Ovary (tissue), 7 donors: ENCODE measurements at regions not wholly inside any gene's neighbourhood (a gene's known extent, or its start where the extent isn't known, plus 50 kb on each side); places are given as distances from the start of the nearest gene placed in this dataset.

ENCODE experiments used
- DNase-seq, 5 donors: peaks; one replicate each; pipeline ENCODE4 v3.0.0-alpha.2; 2019 to 2020
- H3K27ac ChIP-seq, 2 donors: fragments of 200-600 bp; one replicate each; pipeline versions ENCODE4 v1.5.1 to v1.8.0; 2019 to 2022
- H3K27me3 ChIP-seq: fragments of 200-600 bp; one replicate; pipeline ENCODE4 v1.8.0; 2022
- H3K36me3 ChIP-seq: fragments of 200-600 bp; sonication (generic); one replicate; pipeline ENCODE4 v1.5.1; 2019
- H3K4me1 ChIP-seq: one replicate; pipeline ENCODE4 v1.8.1; 2013; ENCODE audit warnings: mild to moderate bottlenecking, moderate library complexity; ENCODE audit not compliant: insufficient read depth
- H3K4me3 ChIP-seq: fragments of 200-600 bp; sonication (generic); one replicate; pipeline ENCODE4 v1.5.1; 2017
- H3K9me3 ChIP-seq, 2 donors: fragments of 200-600 bp in 1 of 2; sonication (generic) in 1 of 2; one replicate each; pipeline versions ENCODE4 v1.5.1 to v1.8.1; 2013 to 2019; ENCODE audit warnings: mild to moderate bottlenecking in 1 of 2, moderate library complexity in 1 of 2
- CTCF ChIP-seq, 3 donors: fragments of 450-650 bp in 2 of 3; fragments of 200-600 bp in 1 of 3; IDR thresholded peaks; one replicate each; pipeline versions ENCODE4 v1.5.1 to v1.8.0; 2016 to 2022; ENCODE audit warnings: antibody characterized with exemption in 3 of 3, mild to moderate bottlenecking in 1 of 3
- EP300 ChIP-seq: sonication (generic); formaldehyde crosslinking; IDR thresholded peaks from one replicate; pipeline ENCODE4 v1.6.1; 2017; ENCODE audit warnings: antibody characterized with exemption
- POLR2A ChIP-seq: fragments of 450-650 bp; IDR thresholded peaks from one replicate; pipeline ENCODE4 v1.6.1; 2017; ENCODE audit warnings: antibody characterized with exemption, mild to moderate bottlenecking, moderate library complexity
- WGBS, 3 donors: extraction: QIAGEN DNeasy Blood & Tissue Kit in 1 of 3; methylation state at CpG; one replicate each; pipeline versions ENCODE4 v1.1.5 to v1.1.7; 2013 to 2017; 5-methylcytosine and 5-hydroxymethylcytosine counted together
- intact Hi-C, 4 donors: fragments of 100-400 bp; cut with DNase I; formaldehyde crosslinking; loops; one replicate each; pipeline versions ENCODE4 v1.11.0 to v1.15.1; 2022 to 2023
- donor health status: DM: no; HTN: no; CAD: no; lungs with moderate emphysema.
- donor health status: DM: no; HTN: no; CAD: no.
- donor health status: Bipolar disorder and iron deficiency.
- donor health status: DM: no; HTN: no; CAD: no.
- donor health status: DM: yes; HTN: yes; CAD: no.

- Histone ChIP-seq H3K36me3 (no peaks in the 10 kb centered on the region), H3K9me3 (no peaks in the 10 kb centered on the region), H3K4me3 (no peak overlapping the region), H3K27ac (no peak overlapping the region), H3K27me3 (no peaks in the 10 kb centered on the region), H3K4me1 (no peaks in the 10 kb centered on the region)
- intact Hi-C loops = no loop called here
- DNase-seq = no peak
- WGBS, 3 donors = 71 to 81% (median 75%) methylated on average over 2 of the region's 2 CpGs
- TF ChIP-seq EP300 = no peak
- no peak for TF ChIP-seq CTCF (IDR thresholded peaks at IDR 0.05)
- TF ChIP-seq POLR2A = no peak
Observed at GRCh38 chr12:45546545-45546944, 183.0 kb upstream of the ARID2 start.

GRCh38 chr12:45547132-45547531 lies 182.4 kb upstream of the ARID2 start:
- 34 to 45% (median 35%) methylated on average over 1 of the region's 1 CpG for WGBS, 3 donors
- intact Hi-C loops = no loop called here
- Histone ChIP-seq H3K27me3 (no peaks in the 10 kb centered on the region), H3K9me3 (no peaks in the 10 kb centered on the region), H3K4me3 (no peak overlapping the region), H3K27ac (no peak overlapping the region), H3K4me1 (no peaks in the 10 kb centered on the region), H3K36me3 (no peaks in the 10 kb centered on the region)
- no peak for DNase-seq
- TF ChIP-seq POLR2A (no peak), EP300 (no peak), CTCF (IDR thresholded peaks at IDR 0.05) (no peak)

- Histone ChIP-seq H3K36me3 (no peaks in the 10 kb centered on the region), H3K4me3 (no peak overlapping the region), H3K27me3 (no peaks in the 10 kb centered on the region), H3K4me1 (no peaks in the 10 kb centered on the region), H3K27ac (no peak overlapping the region), H3K9me3 (no peaks in the 10 kb centered on the region)
- intact Hi-C loops = no loop called here
- DNase-seq = no peak
- TF ChIP-seq CTCF (IDR thresholded peaks at IDR 0.05) (no peak), POLR2A (no peak), EP300 (no peak)
- WGBS, 3 donors = 53 to 69% (median 68%) methylated on average over 1 of the region's 1 CpG
Observed at GRCh38 chr12:45547822-45548221, 181.7 kb upstream of the ARID2 start.

GRCh38 chr12:45548426-45548825 lies 181.1 kb upstream of the ARID2 start:
- Histone ChIP-seq H3K27me3 (no peaks in the 10 kb centered on the region), H3K27ac (no peak overlapping the region), H3K4me1 (no peaks in the 10 kb centered on the region), H3K9me3 (no peaks in the 10 kb centered on the region), H3K4me3 (no peak overlapping the region), H3K36me3 (no peaks in the 10 kb centered on the region)
- 81 to 86% (median 86%) methylated on average over 4 of the region's 4 CpGs for WGBS, 3 donors
- DNase-seq = no peak
- no peak for TF ChIP-seq EP300
- intact Hi-C loops = no loop called here

GRCh38 chr12:45549337-45549902 lies 180.1 kb upstream of the ARID2 start:
- intact Hi-C loops = no loop called here
- no peak for DNase-seq
- WGBS, 3 donors = 68 to 81% (median 74%) methylated on average over 4 of the region's 4 CpGs
- TF ChIP-seq POLR2A (no peak), EP300 (no peak), CTCF (IDR thresholded peaks at IDR 0.05) (no peak)
- Histone ChIP-seq H3K27me3 (no peaks in the 10 kb centered on the region), H3K4me1 (no peaks in the 10 kb centered on the region), H3K9me3 (no peaks in the 10 kb centered on the region), H3K27ac (no peak overlapping the region), H3K4me3 (no peak overlapping the region), H3K36me3 (no peaks in the 10 kb centered on the region)
